NCI-H146 treated with DMSO at 0.1 percent for 48 hours (cell line): ENCODE measurements at regions not wholly inside any gene's neighbourhood (a gene's known extent, or its start where the extent isn't known, plus 50 kb on each side); places are given as distances from the start of the nearest gene placed in this dataset.

ENCODE experiments used
- DNase-seq: peaks from one replicate; lab custom pipeline; 2025; ENCODE audit not compliant: unreplicated experiment; lab: John Stamatoyannopoulos, UW

- DNase-seq: no peak
These were observed 471.5 kb downstream of the SPRY1 start for GRCh38 chr4:123867910-123868587.

- DNase-seq: no peak
These were observed 473.0 kb downstream of the SPRY1 start for GRCh38 chr4:123869286-123870215.

DNA sequence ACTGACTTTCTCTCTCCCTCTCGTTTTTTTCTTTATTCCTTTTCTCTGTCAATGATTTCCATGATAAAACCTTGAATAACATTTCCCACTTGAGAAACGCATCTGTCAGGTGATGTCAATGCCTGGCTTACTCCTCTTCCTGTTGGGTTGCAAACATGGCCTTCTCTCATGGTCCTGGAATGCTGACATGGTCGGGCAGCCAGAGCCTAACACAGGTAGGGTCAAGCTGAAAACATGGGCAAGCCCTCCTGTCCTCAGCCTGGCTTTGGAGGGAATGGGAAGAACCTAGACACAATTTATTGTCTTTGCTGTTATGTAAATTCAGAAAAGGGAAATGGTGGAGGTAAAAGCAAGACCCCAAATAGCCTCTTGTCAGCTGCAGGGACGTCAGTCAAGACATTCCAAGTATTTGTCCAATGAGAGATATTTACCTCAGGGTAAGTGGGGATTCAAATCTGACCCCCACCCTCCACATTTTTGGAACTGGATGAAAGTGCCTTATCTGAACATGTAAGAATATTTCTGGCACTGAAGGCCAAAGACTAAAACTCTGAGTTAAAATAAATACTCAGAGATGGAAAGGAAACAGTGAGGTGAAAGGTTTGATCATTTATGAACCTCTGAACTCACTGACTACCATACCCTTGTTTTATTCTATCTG lies 473.8 kb downstream of the SPRY1 start:
- no peak for DNase-seq

- DNase-seq: no peak
These were observed 474.7 kb downstream of the SPRY1 start for GRCh38 chr4:123871341-123871740.

DNA sequence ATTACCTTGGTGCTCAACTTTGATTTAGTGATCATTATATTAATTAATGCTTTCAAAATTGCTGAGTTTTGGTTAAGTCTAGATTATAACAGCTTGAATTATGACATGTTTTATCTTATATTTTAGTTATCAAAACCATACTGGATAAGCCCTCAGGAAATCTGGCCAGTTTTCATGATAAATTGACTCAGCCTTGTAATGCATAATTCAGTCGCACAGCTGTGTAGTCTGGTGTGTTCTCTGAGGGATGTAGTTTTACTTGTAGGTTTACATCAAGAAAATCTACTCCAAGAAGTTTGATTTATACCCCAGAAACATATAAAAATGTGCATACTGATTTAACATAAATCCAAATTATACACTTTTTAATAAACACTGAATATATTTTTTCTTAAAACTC lies 477.5 kb downstream of the SPRY1 start:
- no peak for DNase-seq

GRCh38 chr4:123876143-123876542 lies 479.5 kb downstream of the SPRY1 start:
- DNase-seq: no peak

DNA sequence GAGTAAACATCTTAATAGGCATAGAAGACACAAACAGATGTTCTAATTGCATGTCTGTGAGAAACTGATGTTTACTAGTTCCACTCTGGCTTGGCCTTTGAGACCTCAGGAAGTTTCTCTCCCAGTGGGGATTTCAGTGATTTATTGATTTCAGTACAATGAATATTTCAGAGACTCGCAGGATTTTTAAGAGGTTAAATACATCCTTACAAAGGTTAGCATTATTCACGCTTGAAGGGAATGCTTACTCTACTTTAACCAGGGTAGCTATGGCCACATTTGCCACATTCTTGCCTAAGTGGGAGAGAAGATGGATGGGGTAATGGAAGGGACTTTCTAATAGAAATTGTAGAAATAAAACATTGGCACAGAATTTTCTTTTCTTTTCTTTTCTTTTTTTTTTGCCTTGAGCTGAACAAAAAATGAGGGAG lies 480.1 kb downstream of the SPRY1 start:
- DNase-seq: no peak

- DNase-seq: no peak
These were observed 481.0 kb downstream of the SPRY1 start for GRCh38 chr4:123877551-123877950.

GRCh38 chr4:123878976-123879375 lies 482.4 kb downstream of the SPRY1 start:
- DNase-seq: no peak

DNA sequence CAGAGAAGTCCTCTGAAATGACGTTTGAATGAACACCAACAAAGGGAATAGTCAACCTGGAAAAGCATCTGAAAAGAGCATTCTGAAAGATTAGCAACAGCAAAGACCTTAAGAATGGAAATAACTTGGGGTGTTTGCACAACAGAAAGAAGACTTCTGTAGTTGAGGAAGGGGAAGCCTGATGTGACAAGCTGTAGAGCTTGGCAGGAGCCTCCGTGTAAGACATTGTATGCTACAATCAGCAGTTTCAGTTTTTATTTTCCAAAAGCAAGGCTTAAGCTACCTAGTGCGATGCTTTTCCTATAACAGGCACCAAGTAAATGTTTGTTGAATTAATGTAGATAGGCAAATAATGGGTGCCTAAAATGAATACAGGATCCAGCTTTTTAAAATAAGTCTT lies 484.0 kb downstream of the SPRY1 start:
- DNase-seq: no peak

- DNase-seq: no peak
These were observed 488.3 kb downstream of the SPRY1 start for GRCh38 chr4:123884922-123885321.

- no peak for DNase-seq
These were observed 492.9 kb downstream of the SPRY1 start for GRCh38 chr4:123889507-123889906.

GRCh38 chr4:123890889-123891288 lies 494.3 kb downstream of the SPRY1 start:
- no peak for DNase-seq

GRCh38 chr4:123891881-123892280 lies 495.3 kb downstream of the SPRY1 start:
- DNase-seq: no peak

GRCh38 chr4:123892368-123892976 lies 495.9 kb downstream of the SPRY1 start:
- DNase-seq: no peak

DNA sequence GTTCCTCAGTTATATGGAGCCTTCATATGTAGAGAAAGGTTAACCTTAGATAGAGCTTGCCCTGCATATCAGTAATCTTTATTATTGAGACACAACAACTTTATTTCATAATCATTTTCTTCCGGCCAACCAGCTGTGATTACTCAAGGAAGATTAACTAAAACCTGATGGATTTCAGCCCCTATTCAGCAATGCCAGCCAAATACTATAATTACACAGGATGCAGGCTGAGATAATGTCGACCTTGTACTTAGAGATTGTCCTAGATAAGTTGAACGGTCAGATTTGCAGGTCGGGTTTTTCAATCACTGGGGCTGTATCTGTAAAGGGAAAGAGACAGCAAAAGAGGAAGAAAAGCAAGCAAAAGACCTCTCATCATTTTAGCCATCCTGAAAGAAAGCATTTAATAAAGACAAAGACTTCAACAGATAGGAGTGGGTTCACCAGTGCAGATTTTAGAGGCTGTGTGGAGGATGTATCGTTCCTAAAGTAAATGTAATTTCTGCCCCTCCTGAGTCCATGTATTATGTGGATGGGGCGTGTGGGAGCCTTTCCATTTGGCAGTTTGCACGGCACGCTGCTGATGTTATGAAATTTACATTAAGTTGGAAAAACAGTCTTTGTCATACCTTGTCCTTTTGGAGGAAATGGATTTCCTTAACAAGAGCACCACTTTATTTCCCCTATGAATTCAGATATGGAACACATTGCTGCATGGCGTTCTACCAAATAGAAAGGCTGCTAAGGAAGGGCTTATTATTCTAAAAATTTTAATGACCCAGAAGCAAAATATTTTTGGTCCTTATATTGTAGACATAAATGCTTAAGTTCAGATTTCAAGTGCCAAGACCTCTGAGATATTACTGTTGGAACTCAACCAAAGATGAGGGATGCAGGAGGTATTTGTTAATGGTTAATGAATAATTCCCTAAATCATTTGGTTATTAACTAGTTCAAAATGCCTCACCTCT lies 496.7 kb downstream of the SPRY1 start:
- DNase-seq: no peak

DNA sequence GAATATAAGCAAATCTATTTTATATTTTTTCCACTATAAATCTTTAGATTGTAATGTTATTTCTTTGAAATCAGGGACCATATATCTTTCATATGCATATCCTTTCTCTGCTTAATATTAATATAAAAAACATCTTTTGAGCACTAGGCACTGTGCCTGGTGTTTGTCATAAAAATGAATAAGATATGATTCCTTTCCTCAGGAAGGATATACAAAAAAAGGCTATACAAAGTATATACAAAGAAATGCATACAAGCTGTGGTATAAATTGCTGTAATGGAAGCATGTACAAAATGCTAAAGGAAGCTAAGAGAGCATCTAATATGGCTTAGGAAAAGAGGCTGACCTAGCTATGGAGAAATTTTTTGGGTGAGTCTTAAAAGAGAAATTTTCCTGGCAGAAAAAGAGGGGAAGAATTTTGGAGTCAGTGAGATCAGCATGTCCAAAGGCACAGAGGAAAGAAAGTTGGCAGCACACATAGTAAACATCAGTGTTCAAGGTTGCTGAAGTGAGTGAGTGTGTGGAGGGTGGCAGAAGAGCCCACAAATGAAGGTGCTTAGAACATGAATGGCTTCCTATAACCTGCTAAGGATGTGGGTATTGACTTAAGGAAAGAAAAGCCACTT lies 500.0 kb downstream of the SPRY1 start:
- no peak for DNase-seq

DNA sequence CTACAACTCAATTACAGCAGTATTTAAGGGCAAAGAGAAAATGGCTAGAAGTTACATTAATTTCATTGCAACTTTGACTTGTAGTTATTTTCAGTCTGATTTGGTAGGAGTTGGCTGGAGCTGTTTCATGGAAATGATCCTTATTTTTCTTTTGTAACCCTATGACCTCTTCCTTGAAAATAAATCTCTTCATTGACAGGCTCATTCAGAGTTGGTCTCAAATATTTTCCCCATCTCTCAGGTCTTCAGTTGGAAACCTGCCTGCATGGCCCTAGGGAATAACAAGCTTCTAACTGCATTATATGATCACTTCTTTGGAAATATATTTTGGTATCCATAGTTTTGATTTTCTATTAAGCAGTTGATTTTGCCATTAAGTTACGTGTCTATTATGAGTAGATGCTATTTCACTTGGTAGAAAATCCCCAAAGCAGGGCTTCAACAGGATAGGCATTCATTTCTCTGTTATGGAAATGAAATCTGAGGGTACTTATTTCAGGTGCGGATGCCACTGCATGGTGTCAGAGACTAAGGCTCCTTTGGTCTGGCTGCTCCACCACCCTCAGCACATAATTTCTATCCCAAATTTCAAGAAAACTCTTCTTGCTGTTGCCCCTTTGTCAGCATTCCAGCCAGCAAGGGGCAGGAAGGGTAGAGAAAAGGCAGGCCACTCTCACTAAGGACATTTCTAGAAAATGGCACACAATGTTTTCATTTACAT lies 502.5 kb downstream of the SPRY1 start:
- DNase-seq: no peak

DNA sequence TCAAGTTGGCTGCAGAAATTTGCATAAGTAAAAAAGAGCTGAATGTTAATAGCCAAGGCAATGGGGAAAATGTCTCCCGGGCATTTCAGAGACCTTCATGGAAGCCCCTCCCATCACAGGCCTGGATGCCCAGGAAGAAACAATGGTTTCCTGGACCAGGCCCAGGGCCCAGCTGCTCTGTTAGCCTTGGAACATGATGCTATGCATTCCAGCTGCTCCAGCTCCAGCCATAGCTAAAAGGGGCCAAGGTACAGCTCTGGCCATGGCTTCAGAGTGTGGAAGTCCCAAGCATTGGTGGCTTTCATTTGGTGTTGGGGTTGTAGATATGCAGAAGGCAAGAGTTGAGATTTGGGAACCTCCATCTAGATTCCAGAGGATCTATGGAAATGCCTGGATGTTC lies 508.3 kb downstream of the SPRY1 start:
- DNase-seq: no peak
